Colonic mucosa (tissue), 4 donors: ENCODE measurements at regions not wholly inside any gene's neighbourhood (a gene's known extent, or its start where the extent isn't known, plus 50 kb on each side); places are given as distances from the start of the nearest gene placed in this dataset.

Experiments
- DNase-seq: peaks from one replicate; pipeline ENCODE4 v3.0.0-alpha.2; 2020
- H3K27ac ChIP-seq: fragments of 200-600 bp; one replicate; pipeline ENCODE4 v1.8.0; 2021
- H3K27me3 ChIP-seq: fragments of 200-600 bp; one replicate; pipeline ENCODE4 v1.8.0; 2021
- H3K36me3 ChIP-seq: fragments of 200-600 bp; one replicate; pipeline ENCODE4 v1.8.0; 2021
- H3K4me1 ChIP-seq: fragments of 200-600 bp; one replicate; pipeline ENCODE4 v1.8.0; 2021; ENCODE audit warnings: mild to moderate bottlenecking
- H3K4me3 ChIP-seq: fragments of 200-600 bp; one replicate; pipeline ENCODE4 v1.8.0; 2021
- H3K9ac ChIP-seq, 2 donors: one replicate each; pipeline ENCODE4 v1.7.0; 2013; ENCODE audit warnings: control low read depth in 2 of 2, low read depth in 2 of 2, low read length in 2 of 2
- H3K9me3 ChIP-seq: fragments of 200-600 bp; one replicate; pipeline ENCODE4 v1.8.0; 2021
- intact Hi-C: fragments of 100-400 bp; cut with DNase I; formaldehyde crosslinking; loops from one replicate; pipeline ENCODE4 v1.14.1; 2022
- TF ChIP-seq, protein P1 (sequence below): fragments of 200-600 bp; IDR thresholded peaks from one replicate; pipeline ENCODE4 v1.8.0; 2022; ENCODE audit warnings: antibody characterized with exemption, mild to moderate bottlenecking
- donor health status: healthy.
- donor health status: DM: no; HTN: no; CAD: no.
- donor health status: DM: no; HTN: no; CAD: no.

GRCh38 chr3:124489506-124489905 lies 240.7 kb upstream of the UMPS start:
- peak; percentile 31 for DNase-seq
- H3K9me3 ChIP-seq = no peaks in the 10 kb centered on the region
- intact Hi-C loops = no loop called here
- H3K9ac ChIP-seq = no peak overlapping the region
- no peaks in the 10 kb centered on the region for H3K4me1 ChIP-seq
- no peak overlapping the region for H3K27ac ChIP-seq
- no peaks in the 10 kb centered on the region for H3K36me3 ChIP-seq
- TF ChIP-seq, protein P1, sequence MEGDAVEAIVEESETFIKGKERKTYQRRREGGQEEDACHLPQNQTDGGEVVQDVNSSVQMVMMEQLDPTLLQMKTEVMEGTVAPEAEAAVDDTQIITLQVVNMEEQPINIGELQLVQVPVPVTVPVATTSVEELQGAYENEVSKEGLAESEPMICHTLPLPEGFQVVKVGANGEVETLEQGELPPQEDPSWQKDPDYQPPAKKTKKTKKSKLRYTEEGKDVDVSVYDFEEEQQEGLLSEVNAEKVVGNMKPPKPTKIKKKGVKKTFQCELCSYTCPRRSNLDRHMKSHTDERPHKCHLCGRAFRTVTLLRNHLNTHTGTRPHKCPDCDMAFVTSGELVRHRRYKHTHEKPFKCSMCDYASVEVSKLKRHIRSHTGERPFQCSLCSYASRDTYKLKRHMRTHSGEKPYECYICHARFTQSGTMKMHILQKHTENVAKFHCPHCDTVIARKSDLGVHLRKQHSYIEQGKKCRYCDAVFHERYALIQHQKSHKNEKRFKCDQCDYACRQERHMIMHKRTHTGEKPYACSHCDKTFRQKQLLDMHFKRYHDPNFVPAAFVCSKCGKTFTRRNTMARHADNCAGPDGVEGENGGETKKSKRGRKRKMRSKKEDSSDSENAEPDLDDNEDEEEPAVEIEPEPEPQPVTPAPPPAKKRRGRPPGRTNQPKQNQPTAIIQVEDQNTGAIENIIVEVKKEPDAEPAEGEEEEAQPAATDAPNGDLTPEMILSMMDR = no peak
- H3K4me3 ChIP-seq = no peak overlapping the region
- H3K27me3 ChIP-seq = no peaks in the 10 kb centered on the region

GRCh38 chr3:124491098-124491497 lies 239.2 kb upstream of the UMPS start:
- TF ChIP-seq, protein P1 = no peak
- Histone ChIP-seq H3K4me3 (no peak overlapping the region), H3K27me3 (no peaks in the 10 kb centered on the region), H3K9me3 (no peaks in the 10 kb centered on the region), H3K9ac (no peak overlapping the region), H3K27ac (no peak overlapping the region), H3K4me1 (no peaks in the 10 kb centered on the region), H3K36me3 (no peaks in the 10 kb centered on the region)
- intact Hi-C loops = loop anchor here (5.0 kb wide), 1 partner anchor 61 kb away; no protein-coding TSS in a partner anchor
- peak; percentile 59 for DNase-seq

DNA sequence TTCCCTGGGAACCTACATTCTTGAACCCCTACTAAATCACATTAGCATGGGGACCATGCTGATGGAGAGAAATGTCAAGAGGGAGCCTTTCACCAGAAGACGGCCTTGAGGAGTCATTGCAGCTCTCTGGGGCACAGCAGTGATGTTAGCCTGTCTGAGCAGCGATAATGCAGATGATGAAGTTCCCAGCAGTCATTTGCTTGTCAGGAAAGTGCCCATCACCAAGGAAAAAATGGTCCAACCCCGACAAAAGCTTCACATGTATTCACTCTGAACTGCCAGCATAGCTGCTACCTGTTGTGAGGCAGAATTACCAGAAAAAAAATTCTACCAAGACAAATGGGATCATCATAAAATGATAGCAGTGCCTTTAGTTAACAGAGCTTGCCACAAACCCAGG lies 238.4 kb upstream of the UMPS start:
- TF ChIP-seq, protein P1 = no peak
- no peak overlapping the region for H3K4me3 ChIP-seq
- H3K4me1 ChIP-seq = no peaks in the 10 kb centered on the region
- no peak overlapping the region for H3K9ac ChIP-seq
- no peak overlapping the region for H3K27ac ChIP-seq
- H3K36me3 ChIP-seq = no peaks in the 10 kb centered on the region
- intact Hi-C loops = loop anchor here (5.0 kb wide), 1 partner anchor 60 kb away; no protein-coding TSS in a partner anchor
- DNase-seq = no peak
- no peaks in the 10 kb centered on the region for H3K27me3 ChIP-seq
- no peaks in the 10 kb centered on the region for H3K9me3 ChIP-seq

DNA sequence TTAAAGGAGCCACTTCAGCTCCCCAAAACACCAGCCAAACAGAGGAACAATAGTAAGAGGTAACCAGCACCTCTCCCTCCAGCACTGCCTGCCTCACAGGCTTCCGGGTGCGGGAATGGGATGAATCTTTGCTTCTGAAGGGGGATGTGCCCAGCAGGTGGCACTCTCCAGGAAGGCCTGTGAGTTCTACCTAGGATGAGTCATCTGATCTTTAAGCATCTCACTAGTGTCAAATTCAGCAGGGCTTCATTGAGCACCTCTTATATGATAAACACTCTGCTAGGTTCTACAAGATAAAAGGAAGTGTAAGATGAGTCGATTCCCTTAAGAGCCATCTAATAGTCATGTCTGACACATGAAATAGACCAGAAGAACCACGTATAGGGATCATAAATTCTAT lies 237.4 kb upstream of the UMPS start:
- no peaks in the 10 kb centered on the region for H3K36me3 ChIP-seq
- H3K4me3 ChIP-seq = no peak overlapping the region
- no peak overlapping the region for H3K27ac ChIP-seq
- H3K9ac ChIP-seq = no peak overlapping the region
- TF ChIP-seq, protein P1 = peak; percentile 47
- peak; percentile 78 for DNase-seq
- H3K9me3 ChIP-seq = no peaks in the 10 kb centered on the region
- no peaks in the 10 kb centered on the region for H3K4me1 ChIP-seq
- H3K27me3 ChIP-seq = no peaks in the 10 kb centered on the region
- intact Hi-C loops = loop anchor here (5.0 kb wide), 1 partner anchor 59 kb away; no protein-coding TSS in a partner anchor

DNA sequence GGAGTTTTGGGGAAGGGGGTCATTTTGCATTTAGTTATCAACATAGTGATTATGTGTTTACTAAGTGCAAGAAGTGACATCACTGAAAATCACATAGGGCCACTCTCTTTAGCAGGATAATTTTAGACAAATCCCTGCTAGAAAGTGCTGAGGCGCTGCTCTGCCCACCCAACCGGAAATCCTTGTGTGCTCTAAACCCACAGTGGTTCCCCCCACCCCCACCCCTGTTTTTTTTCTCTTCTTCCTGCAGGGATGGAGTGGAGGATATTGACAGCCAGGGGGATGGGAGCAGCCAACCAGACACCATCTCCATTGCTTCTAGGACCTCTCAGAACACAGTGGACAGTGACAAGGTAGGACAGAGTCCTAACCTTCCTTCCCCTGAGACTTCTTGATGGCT lies 234.2 kb upstream of the UMPS start:
- H3K36me3 ChIP-seq = no peaks in the 10 kb centered on the region
- no peak for DNase-seq
- no peaks in the 10 kb centered on the region for H3K9me3 ChIP-seq
- H3K27ac ChIP-seq = no peak overlapping the region
- H3K4me3 ChIP-seq = no peak overlapping the region
- H3K9ac ChIP-seq = no peak overlapping the region
- H3K4me1 ChIP-seq = no peaks in the 10 kb centered on the region
- intact Hi-C loops = no loop called here
- H3K27me3 ChIP-seq = no peaks in the 10 kb centered on the region
- TF ChIP-seq, protein P1 = no peak

DNA sequence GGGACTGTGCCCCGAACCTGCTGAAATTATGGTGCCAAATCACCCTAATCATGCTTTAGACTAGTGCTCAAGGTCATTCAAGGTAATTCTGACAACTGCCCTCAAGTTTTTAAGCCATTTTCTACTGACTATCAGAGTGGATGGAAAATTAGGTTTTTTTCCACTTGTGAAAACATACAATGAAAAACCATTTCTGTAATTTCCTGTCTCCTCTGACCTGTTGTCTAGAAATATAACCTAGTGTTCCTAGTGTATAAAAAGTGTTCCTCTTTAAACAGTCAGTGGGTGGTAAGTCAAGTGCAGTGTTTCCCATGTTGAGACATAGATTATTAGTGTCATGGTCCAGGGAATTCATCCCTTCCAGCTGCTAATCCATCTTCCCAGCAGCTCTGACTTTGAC lies 232.8 kb upstream of the UMPS start:
- Histone ChIP-seq H3K4me1 (no peaks in the 10 kb centered on the region), H3K27me3 (no peaks in the 10 kb centered on the region), H3K4me3 (no peak overlapping the region), H3K9me3 (no peaks in the 10 kb centered on the region), H3K9ac (no peak overlapping the region), H3K27ac (no peak overlapping the region), H3K36me3 (no peaks in the 10 kb centered on the region)
- TF ChIP-seq, protein P1 = no peak
- no peak for DNase-seq
- intact Hi-C loops = no loop called here
